Lung microvascular endothelial cell (primary cell): ENCODE measurements at regions not wholly inside any gene's neighbourhood (a gene's known extent, or its start where the extent isn't known, plus 50 kb on each side); places are given as distances from the start of the nearest gene placed in this dataset.
"Not testable (repeated sequence)": the region's sequence is repeated elsewhere in the genome, so short reads cannot be mapped to it uniquely, and the experiment has no call there.

Experiments used
- DNase-seq, 2 donors: peaks; one replicate each; pipeline versions ENCODE4 v3.0.0 to v3.0.0-alpha.2; 2010; ENCODE audit warnings: low read depth in 2 of 2

GRCh38 chr7:83827036-83827435 lies 178.1 kb upstream of the SEMA3E start:
- no peak for DNase-seq

- DNase-seq = no peak
Measured at GRCh38 chr7:83824214-83824613, 175.3 kb upstream of the SEMA3E start.

- no peak for DNase-seq
Measured at GRCh38 chr7:83821866-83822265, 172.9 kb upstream of the SEMA3E start.

- DNase-seq = no peak
Measured at GRCh38 chr7:83820641-83821040, 171.7 kb upstream of the SEMA3E start.

GRCh38 chr7:83819911-83820310 lies 171.0 kb upstream of the SEMA3E start:
- no peak for DNase-seq

- no peak for DNase-seq
Measured at GRCh38 chr7:83814480-83814879, 165.5 kb upstream of the SEMA3E start.

GRCh38 chr7:83812563-83812962 lies 163.6 kb upstream of the SEMA3E start:
- DNase-seq = not testable (repeated sequence)

- no peak for DNase-seq
Measured at GRCh38 chr7:83808982-83809381, 160.0 kb upstream of the SEMA3E start.

GRCh38 chr7:83807774-83808173 lies 158.8 kb upstream of the SEMA3E start:
- no peak for DNase-seq

GRCh38 chr7:83806538-83806937 lies 157.6 kb upstream of the SEMA3E start:
- DNase-seq = no peak

GRCh38 chr7:83799333-83799732 lies 150.4 kb upstream of the SEMA3E start:
- DNase-seq = no peak

GRCh38 chr7:83798489-83798888 lies 149.6 kb upstream of the SEMA3E start:
- no peak for DNase-seq

GRCh38 chr7:83796760-83797159 lies 147.8 kb upstream of the SEMA3E start:
- no peak for DNase-seq

GRCh38 chr7:83794829-83795228 lies 145.9 kb upstream of the SEMA3E start:
- DNase-seq = no peak

- DNase-seq = no peak
Measured at GRCh38 chr7:83793558-83793957, 144.6 kb upstream of the SEMA3E start.

- no peak for DNase-seq
Measured at GRCh38 chr7:83791737-83792136, 142.8 kb upstream of the SEMA3E start.

GRCh38 chr7:83786858-83787257 lies 137.9 kb upstream of the SEMA3E start:
- DNase-seq = no peak

GRCh38 chr7:83782628-83783027 lies 133.7 kb upstream of the SEMA3E start:
- DNase-seq = no peak

GRCh38 chr7:83778073-83778443 lies 129.1 kb upstream of the SEMA3E start:
- no peak for DNase-seq

- DNase-seq = no peak
Measured at GRCh38 chr7:83777406-83778072, 128.6 kb upstream of the SEMA3E start.

GRCh38 chr7:83769407-83769806 lies 120.5 kb upstream of the SEMA3E start:
- DNase-seq = no peak

- no peak for DNase-seq
Measured at GRCh38 chr7:83751217-83751616, 102.3 kb upstream of the SEMA3E start.

- no peak for DNase-seq
Measured at GRCh38 chr7:83749495-83749894, 100.6 kb upstream of the SEMA3E start.

- DNase-seq = no peak
Measured at GRCh38 chr7:83739527-83739926, 90.6 kb upstream of the SEMA3E start.
